Mammary epithelial cell (primary cell): ENCODE measurements at regions not wholly inside any gene's neighbourhood (a gene's known extent, or its start where the extent isn't known, plus 50 kb on each side); places are given as distances from the start of the nearest gene placed in this dataset.

Experiments
- CTCF ChIP-seq, 2 donors: IDR thresholded peaks in 1 of 2; conservative IDR thresholded peaks in 1 of 2; 2 replicates each; pipeline ENCODE4 v1.5.1; 2011 to 2012; ENCODE audit warnings: inconsistent platforms in 2 of 2, low read length in 2 of 2, mild to moderate bottlenecking in 2 of 2, control low read depth in 1 of 2, low read depth in 1 of 2; ENCODE audit not compliant: insufficient read depth in 1 of 2; ENCODE audit errors: extremely low read depth in 1 of 2
- EZH2 ChIP-seq: IDR thresholded peaks from 2 replicates; pipeline ENCODE4 v1.6.1; 2012; ENCODE audit warnings: low read length, inconsistent platforms, borderline replicate concordance

GRCh38 chr2:83916559-83916958 is 542.5 kb downstream of the SUCLG1 start:
- TF ChIP-seq CTCF (conservative IDR thresholded peaks at IDR 0.05 in 1 of 2, IDR thresholded peaks at IDR 0.05 in 1 of 2; ENCODE audit: extremely low read depth in 1 of 2, insufficient read depth in 1 of 2, low read depth in 1 of 2, low read length in 2 of 2), result no peak
- no peak for TF ChIP-seq EZH2
